GM21723 (cell line): ENCODE measurements at regions not wholly inside any gene's neighbourhood (a gene's known extent, or its start where the extent isn't known, plus 50 kb on each side); places are given as distances from the start of the nearest gene placed in this dataset.
"Not testable (repeated sequence)": the region's sequence is repeated elsewhere in the genome, so short reads cannot be mapped to it uniquely, and the experiment has no call there.

Experiments
- ATAC-seq: cut with Tn5 transposase; IDR thresholded peaks from one replicate; pipeline ENCODE4 v1.9.1; 2021; ENCODE audit warnings: mild to moderate bottlenecking, moderate library complexity; ENCODE audit not compliant: unreplicated experiment

- ATAC-seq, result no peak
Measured at GRCh38 chr20:50323777-50324775, 133.4 kb downstream of the CEBPB start.

GRCh38 chr20:50325215-50325614 is 134.6 kb downstream of the CEBPB start:
- ATAC-seq, result no peak

DNA sequence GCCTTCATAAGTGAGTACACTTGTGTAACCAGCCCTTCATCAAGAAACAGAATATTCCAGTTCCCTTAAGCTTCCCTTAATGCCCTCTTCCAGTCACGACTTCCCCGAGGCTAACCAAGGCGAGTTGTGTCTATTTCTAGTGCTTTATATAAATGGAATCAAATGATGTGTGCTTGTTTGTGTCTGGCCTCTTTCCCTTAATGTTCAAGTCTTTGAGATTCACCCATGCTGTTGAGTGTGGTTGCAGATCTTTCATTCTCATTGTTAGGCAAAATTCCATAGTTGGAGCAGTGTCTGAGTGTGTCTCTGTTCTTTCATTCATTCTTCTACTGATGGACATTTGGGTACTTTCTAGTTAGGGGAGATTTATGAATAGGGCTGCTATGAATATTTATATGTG is 135.0 kb downstream of the CEBPB start:
- ATAC-seq, result no peak

DNA sequence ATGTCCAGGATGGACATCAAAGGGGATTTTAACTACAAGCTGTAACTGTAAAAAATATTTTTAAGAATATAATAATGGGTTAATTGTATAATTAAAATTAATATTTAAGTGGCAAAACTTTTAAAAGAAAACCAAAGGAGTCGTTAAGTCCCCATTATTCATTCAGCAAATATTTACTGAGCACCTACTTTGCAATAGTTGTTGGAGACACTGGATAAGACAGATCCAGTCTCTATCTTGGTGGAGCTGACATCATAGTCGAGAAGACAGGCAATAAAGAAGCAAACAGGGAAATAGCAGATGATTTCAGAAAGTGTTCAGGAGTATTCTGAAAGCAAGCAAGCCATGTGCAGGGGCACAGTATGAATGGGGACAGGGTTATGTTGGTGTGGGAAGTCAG is 137.0 kb downstream of the CEBPB start:
- no peak for ATAC-seq

- ATAC-seq, result no peak
Measured at GRCh38 chr20:50328222-50328979, 137.8 kb downstream of the CEBPB start.

DNA sequence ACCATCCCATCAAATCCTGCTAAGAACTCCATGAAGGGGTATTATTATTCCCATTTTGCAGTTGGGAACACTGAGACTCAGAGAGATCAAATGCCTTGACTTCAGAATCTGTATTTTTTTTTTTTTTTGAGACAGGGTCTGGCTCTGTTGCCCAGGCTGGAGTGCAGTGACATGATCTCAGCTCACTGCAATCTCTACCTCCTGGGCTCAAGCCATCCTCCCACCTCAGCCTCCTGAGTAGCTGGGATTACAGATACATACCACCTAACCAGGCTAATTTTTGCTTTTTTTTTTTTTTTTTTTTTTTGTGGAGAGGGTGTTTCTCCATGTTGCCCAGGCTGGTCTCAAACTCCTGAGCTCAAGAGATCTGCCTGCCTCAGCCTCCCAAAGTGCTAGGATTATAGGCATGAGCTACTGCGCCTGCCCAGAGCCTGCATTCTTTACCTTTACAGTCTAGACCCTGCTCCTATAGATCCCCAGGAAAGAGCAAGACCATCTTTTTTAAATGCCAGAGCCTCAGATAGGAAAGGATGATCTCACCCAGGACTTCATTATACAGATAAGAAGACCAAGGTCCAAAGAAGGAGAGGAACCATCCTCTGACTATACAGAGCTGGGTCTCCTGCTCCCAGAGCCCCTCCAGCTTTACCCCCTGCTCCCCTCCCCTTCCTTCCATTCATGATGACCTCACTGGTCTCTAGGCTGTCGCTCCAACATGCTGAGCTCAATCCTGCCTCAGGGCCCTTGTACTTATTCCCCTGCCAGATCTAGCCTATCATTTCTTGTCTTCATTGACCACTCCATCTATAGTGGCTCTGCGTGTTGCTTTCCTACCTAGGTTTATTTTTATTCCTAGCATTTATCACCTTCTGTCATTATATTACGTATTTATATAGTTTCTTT is 138.6 kb downstream of the CEBPB start:
- no peak for ATAC-seq

- ATAC-seq, result no peak
Measured at GRCh38 chr20:50329981-50330503, 139.4 kb downstream of the CEBPB start.

DNA sequence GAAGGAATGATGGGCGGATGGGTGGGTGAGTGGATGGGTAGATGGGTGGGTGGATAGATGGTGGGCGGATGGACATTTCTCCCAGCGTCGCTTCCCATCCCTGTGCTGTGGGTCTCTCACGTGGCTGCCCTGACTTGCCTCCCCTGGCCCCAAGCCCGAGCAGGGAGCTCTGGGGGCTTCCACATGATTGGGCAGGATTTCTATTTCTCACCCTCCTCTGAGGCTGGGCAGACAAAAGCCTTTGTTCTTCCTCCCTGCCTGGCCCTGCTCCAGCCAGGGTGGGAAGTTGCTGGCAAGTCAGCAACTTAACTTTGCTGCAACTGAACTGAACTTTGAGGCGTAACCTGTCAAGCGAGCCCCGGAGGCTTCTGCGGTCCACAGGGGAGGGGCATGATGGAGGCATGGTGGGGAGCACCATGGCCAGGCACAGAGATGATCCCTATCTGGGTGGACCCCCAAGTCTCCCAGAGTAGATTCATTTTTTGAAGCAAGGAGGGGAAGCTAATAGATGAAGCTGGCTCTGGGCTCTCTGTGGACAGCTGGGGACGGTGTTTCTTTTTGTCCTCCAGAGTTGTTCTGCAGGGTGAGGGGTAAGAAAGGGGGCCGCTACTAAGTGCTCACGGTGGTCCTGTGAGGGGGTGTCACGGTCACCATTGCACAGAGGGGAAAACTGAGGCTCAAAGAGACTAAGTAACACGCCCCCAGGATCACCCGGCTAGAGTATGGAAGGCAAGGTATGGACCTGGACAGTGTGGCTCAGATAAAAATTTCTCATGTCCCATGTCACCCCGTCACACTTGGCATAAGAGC is 140.1 kb downstream of the CEBPB start:
- ATAC-seq, result no peak

GRCh38 chr20:50331469-50332363 is 141.1 kb downstream of the CEBPB start:
- no peak for ATAC-seq

- ATAC-seq, result no peak
Measured at GRCh38 chr20:50332491-50332980, 141.9 kb downstream of the CEBPB start.

DNA sequence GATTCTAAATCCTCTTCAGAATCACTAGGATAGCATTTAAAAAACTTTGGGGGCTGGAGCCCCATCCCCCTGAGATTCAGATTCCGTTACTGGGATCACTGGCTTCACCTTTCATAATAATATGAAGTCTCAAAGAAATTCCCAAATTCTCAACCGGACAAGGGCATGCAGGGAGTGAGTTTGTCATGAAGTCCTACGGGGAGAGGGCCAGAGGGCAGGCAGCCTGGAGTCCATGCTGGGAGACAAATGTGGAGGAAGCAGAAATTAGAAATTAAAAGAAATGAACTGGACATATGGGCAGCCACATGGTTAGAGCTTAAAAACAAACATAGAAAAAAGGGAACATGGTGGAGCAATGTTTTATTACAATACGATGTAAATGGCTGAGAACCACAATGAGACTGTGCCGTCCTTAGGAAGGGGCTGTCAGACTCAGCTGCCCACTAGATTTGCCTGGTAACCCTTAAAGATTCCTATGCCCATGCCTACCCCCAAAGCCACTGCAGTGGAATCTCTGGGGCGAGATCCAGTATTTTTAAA is 142.6 kb downstream of the CEBPB start:
- no peak for ATAC-seq

DNA sequence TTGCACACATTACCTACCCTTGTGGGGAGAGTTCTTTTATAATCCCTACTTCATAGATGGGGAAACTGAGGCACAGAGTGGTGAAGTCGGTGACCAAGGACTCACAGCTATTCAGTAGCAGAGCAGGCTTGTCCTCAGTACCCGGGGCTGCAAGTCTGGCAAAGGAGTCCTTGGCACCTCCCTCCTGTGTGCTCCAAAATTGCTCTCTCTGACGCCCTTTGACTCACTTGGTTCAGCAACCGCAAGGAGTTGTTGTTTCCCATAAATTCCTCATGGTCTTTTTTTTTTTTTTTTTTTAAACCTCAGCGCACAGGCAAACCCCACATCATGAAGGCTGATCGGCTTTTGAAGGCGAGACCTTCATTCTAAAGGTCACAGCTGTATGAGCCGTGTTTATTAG is 143.2 kb downstream of the CEBPB start:
- ATAC-seq, result no peak

- ATAC-seq, result not testable (repeated sequence)
Measured at GRCh38 chr20:50334512-50334911, 143.9 kb downstream of the CEBPB start.

GRCh38 chr20:50335105-50335504 is 144.5 kb downstream of the CEBPB start:
- no peak for ATAC-seq

GRCh38 chr20:50335866-50336265 is 145.2 kb downstream of the CEBPB start:
- ATAC-seq, result no peak

- ATAC-seq, result no peak
Measured at GRCh38 chr20:50336661-50337060, 146.0 kb downstream of the CEBPB start.

DNA sequence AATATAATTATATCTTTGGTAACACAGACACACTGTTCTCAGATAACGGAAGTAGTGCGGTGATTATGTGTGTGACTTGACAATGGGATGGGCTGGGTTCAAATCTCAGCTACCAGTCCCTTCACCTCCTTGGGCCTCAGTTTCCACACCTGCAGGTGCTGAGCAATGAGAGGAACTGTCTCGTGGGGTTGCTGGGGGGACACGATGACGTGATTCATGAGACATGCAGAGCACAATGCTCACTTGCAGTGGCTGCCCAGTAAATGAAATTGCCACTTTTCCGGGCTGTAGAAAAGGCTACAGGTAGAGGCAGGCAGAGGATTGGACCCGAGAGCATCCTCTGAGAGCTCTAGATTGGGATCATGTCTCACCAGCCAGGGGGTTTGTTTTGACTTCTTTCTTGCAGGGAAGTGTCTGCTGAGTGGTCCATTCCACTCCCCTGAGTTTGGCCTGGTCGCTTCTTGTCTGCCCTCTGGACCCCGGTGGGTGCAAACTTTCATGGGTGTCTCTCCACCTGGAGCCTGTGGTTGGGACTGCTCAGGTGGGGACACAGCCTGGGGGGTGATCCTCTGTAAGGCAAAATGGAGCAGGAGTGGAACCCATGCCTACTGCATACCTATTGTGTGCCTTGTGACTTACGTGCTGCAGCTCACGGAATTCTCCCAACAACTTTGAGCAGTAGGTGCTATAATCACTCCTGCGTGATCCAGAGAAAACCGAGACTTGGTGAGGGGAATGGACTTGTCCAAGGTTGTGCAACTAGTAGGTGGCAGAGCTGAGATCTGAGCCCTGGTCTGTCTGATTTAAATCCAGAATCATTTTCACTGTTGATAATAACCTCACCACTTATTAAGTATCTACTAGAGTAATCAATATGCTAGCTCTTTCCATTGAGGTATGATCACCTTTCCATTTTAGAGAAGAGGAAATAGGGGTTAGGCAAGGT is 147.2 kb downstream of the CEBPB start:
- ATAC-seq, result no peak
